ENCODE measurements at regions not wholly inside any gene's neighbourhood (a gene's known extent, or its start where the extent isn't known, plus 50 kb on each side); places are given as distances from the start of the nearest gene placed in this dataset.

DNA sequence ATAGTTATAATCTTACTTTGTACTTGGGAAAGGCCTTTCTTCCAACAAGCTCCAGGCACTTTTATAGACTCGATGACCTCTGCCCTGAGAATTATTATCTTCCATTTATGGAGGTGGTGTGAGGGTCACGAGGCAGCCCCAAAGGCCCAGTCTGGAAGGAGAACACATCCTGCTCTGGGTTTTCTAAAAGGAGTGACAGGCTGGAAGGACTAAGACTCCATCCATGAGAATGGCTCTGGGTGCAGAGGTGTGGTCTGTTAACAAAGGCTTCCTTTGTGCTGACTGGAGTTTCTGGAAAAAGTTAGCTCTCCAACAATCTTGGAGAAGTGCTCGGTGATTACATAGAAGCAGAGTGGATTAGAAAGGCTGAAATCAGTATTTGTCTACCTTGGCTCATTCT is 74.7 kb upstream of the SESN3 start:
- no peak for DNase-seq (ENCODE audit: low read depth)
- H3K4me3 ChIP-seq (ENCODE audit: low read depth, low read length), result no peak overlapping the region
- TF ChIP-seq, protein P1, sequence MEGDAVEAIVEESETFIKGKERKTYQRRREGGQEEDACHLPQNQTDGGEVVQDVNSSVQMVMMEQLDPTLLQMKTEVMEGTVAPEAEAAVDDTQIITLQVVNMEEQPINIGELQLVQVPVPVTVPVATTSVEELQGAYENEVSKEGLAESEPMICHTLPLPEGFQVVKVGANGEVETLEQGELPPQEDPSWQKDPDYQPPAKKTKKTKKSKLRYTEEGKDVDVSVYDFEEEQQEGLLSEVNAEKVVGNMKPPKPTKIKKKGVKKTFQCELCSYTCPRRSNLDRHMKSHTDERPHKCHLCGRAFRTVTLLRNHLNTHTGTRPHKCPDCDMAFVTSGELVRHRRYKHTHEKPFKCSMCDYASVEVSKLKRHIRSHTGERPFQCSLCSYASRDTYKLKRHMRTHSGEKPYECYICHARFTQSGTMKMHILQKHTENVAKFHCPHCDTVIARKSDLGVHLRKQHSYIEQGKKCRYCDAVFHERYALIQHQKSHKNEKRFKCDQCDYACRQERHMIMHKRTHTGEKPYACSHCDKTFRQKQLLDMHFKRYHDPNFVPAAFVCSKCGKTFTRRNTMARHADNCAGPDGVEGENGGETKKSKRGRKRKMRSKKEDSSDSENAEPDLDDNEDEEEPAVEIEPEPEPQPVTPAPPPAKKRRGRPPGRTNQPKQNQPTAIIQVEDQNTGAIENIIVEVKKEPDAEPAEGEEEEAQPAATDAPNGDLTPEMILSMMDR (IDR thresholded peaks at IDR 0.05; ENCODE audit: control insufficient read depth, extremely low read depth, insufficient read depth), result no peak

DNA sequence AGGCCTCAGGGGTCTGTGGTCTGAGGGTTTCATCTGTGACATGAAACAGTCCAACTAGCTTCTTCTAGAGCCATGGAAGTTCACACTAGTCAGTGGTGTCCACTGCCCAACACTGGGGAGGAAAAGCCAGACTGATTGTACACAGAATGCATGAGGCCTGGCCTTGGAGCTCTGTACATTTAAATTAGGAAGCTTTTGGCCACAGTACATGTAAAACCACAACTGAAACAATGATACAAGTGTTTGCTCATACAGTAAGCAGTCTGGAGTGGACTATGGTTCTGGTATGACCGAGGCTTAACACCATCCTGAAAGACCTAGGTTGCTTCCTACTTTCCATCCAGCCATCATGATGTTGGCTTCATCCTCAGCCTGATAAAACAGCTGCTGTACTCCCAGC is 73.8 kb upstream of the SESN3 start:
- H3K4me3 ChIP-seq (ENCODE audit: low read depth, low read length), result no peak overlapping the region
- TF ChIP-seq, protein P1 (IDR thresholded peaks at IDR 0.05; ENCODE audit: control insufficient read depth, extremely low read depth, insufficient read depth), result no peak
- DNase-seq (ENCODE audit: low read depth), result no peak

DNA sequence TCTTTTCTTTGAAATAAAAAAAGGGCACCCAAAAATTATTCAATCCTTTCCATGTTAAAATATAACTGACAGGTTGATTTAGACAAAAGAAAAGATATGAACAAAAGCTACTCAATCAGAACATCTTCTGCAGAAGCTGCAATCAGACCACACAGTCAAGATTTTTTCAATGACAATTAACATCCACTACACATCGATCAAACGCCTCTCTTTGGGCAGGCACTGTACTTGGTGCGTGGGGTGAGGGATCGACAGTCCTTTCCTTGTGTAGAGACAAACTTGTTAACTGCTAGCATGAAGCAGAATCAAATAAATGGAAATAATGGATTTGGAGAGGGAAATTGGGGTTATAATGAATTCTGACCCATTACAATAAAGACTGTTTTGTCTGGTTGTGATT is 71.2 kb upstream of the SESN3 start:
- H3K4me3 ChIP-seq (ENCODE audit: low read depth, low read length), result no peak overlapping the region
- DNase-seq (ENCODE audit: low read depth), result no peak
- TF ChIP-seq, protein P1 (IDR thresholded peaks at IDR 0.05; ENCODE audit: control insufficient read depth, extremely low read depth, insufficient read depth), result no peak

DNA sequence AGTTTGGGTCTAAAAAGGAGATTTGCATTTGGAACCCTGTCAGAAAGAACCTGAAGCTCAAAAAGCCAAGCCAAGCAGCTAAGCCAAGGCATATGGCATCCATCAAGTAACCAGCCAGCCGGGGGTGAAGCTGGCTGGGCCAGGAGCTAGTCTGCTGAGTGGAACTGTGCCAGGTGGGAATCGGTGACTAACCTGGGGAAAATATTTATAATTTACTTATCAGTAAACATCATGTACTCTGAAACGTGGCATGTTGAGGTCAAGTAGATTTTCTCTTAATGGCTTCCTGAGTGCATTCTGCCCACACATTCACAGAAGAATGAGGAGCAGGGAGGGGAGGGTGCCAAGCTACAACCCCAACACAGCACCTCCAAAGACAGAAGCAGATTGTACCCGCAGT is 70.5 kb upstream of the SESN3 start:
- H3K4me3 ChIP-seq (ENCODE audit: low read depth, low read length), result no peak overlapping the region
- no peak for DNase-seq (ENCODE audit: low read depth)
- TF ChIP-seq, protein P1 (IDR thresholded peaks at IDR 0.05; ENCODE audit: control insufficient read depth, extremely low read depth, insufficient read depth), result no peak

DNA sequence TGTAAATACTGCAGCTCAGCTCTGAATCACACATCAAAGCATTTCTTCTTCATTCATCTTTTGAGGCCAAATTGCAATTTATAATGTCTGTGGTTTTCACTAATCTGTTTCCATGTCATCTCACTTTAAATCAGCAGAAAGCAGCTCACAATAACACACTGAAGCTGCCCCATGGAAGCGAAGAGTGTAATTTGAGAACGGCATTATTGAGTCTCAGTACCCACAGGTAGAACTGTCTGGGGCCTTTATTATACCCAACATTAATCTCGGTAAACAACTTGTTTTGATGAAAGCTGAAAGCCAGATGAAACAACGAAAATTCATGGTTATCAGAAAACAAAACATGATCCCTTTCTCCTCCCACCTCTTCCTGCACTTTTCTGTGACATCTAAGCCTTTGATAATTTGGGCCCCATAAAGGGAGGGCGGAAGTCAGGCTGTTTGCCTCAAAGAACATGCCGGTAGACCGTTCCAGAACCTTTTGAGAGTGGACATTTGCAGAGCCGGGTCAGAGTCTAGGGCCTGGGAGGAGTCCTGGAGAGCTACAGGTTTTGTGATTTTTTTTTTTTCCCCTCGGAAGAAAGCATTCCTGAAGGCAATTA is 68.2 kb upstream of the SESN3 start:
- H3K4me3 ChIP-seq (ENCODE audit: low read depth, low read length), result no peak overlapping the region
- TF ChIP-seq, protein P1 (IDR thresholded peaks at IDR 0.05; ENCODE audit: control insufficient read depth, extremely low read depth, insufficient read depth), result no peak
- DNase-seq (ENCODE audit: low read depth), result no peak

DNA sequence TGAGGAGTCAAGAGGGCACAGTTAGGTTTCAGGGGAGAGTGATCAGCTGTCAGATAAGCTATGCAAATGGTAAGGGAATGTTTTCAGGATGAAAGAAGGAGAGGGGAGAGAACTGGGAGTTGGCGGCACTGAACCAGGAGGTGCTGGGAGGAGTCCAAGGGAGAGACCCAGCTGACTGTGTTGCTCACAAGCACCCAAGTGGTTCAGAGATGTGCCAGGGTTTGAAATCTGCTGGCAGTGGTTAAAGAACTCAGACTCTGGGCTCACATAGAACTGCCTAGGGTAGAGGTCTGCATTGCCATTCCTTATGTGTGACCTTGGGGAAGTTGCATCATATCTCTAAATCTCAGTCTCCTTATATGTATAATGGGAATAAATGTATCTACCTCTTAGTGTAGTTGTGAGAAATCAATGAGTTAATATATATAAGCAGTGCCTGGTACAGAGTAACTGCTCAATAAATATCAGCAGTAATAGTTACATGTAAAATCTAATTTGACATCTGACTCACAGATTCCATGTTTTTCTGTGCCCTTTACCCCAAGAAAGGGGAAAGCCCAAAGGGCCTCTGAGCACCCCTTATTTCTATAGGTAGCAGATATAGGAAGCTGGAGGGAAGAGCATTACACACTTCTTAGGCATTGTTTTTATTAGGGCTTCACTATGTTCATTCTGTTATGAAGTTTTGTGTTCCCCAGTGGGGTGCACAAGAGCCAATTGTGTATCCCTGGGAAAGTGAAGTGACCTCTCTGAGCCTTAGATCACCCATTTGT is 66.9 kb upstream of the SESN3 start:
- TF ChIP-seq, protein P1 (IDR thresholded peaks at IDR 0.05; ENCODE audit: control insufficient read depth, extremely low read depth, insufficient read depth), result no peak
- DNase-seq (ENCODE audit: low read depth), result no peak
- no peak overlapping the region for H3K4me3 ChIP-seq (ENCODE audit: low read depth, low read length)

All from LNCaP clone FGC (cell line).